ENCODE measurements at regions not wholly inside any gene's neighbourhood (a gene's known extent, or its start where the extent isn't known, plus 50 kb on each side); places are given as distances from the start of the nearest gene placed in this dataset.
"Not testable (repeated sequence)": the region's sequence is repeated elsewhere in the genome, so short reads cannot be mapped to it uniquely, and the experiment has no call there.

DNA sequence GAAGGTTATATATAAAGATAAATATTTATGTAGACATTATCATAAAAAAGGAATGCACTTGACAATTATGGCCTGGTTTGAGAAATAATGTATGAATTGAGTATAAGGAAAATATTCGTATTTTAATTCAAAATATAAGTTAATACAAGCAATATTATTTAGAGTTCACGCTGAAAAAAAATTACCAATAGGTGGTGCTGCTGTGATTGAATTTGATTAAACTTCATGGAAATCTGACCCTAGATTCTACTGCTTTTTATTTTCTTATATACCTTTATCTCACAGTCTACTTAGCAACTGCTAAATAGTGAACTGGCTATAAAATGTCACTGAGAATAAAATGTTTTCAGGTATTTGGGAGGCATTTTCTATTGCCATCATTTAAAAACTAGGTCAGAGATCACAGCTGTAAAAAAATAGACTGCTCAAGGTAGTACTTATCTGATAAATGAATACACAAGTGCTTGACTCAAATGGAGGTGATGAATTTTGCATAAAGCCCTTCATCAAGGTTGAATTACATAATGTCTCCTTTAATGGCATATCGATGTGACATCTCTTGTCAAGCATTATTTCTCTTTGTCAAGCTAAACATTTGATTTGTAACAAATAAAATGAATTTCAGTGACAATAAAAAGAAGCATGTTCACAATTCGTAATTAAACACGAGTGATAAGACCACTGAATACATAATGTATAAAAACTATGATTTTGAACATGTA, 1638.8 kb upstream of the PCDH7 start:
- no peaks in the 10 kb centered on the region for H3K9me3 ChIP-seq
- intact Hi-C loops (cut with DNase I): no loop called here
- H3K4me1 ChIP-seq: no peaks in the 10 kb centered on the region
- no peak for DNase-seq (ENCODE audit: low spot score in 2 of 2)
- TF ChIP-seq, protein P1, sequence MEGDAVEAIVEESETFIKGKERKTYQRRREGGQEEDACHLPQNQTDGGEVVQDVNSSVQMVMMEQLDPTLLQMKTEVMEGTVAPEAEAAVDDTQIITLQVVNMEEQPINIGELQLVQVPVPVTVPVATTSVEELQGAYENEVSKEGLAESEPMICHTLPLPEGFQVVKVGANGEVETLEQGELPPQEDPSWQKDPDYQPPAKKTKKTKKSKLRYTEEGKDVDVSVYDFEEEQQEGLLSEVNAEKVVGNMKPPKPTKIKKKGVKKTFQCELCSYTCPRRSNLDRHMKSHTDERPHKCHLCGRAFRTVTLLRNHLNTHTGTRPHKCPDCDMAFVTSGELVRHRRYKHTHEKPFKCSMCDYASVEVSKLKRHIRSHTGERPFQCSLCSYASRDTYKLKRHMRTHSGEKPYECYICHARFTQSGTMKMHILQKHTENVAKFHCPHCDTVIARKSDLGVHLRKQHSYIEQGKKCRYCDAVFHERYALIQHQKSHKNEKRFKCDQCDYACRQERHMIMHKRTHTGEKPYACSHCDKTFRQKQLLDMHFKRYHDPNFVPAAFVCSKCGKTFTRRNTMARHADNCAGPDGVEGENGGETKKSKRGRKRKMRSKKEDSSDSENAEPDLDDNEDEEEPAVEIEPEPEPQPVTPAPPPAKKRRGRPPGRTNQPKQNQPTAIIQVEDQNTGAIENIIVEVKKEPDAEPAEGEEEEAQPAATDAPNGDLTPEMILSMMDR (IDR thresholded peaks at IDR 0.05): no peak
- H3K4me3 ChIP-seq: no peak overlapping the region
- no peaks in the 10 kb centered on the region for H3K36me3 ChIP-seq
- no peak overlapping the region for H3K27ac ChIP-seq
- H3K27me3 ChIP-seq: no peaks in the 10 kb centered on the region

DNA sequence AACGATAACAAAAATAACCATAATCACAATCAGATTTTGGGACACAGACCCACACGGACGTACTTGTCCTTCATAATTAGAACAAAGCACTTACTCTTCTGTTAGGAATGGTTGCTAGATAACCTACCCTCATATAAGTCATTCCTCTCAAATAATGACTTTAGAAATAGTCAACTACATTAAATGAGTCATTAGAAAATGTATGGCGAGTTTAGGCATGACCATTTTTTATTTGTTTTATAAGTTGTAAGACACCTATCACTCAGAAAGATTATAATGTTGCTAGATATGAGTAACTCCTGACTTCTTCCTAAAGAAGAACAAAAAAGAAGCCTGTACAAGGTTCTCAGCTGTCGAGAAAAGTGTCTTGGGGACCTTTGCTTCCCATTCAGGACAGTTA, 1637.5 kb upstream of the PCDH7 start:
- no peak overlapping the region for H3K27ac ChIP-seq
- no peak for DNase-seq (ENCODE audit: low spot score in 2 of 2)
- intact Hi-C loops (cut with DNase I): no loop called here
- H3K9me3 ChIP-seq: no peaks in the 10 kb centered on the region
- no peak overlapping the region for H3K4me3 ChIP-seq
- H3K27me3 ChIP-seq: no peaks in the 10 kb centered on the region
- TF ChIP-seq, protein P1 (IDR thresholded peaks at IDR 0.05): no peak
- no peaks in the 10 kb centered on the region for H3K36me3 ChIP-seq
- H3K4me1 ChIP-seq: no peaks in the 10 kb centered on the region

DNA sequence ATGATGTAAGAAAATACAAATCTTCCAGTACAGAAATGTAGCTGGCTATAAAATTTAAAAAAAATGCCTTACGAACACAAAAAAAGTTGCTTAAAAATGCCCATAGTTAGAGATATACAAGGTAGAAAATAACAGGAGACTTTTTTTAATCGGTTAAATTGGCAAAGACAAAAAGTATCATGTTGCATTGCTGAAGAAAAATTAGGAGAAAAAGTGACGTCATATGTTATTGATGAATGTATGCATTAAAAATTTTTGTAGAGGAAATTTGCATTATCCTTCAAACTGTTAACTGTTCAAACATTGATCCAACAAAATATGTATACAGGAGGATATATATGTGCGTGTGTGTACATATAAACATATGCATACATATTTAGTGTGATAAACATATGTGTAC, 1634.4 kb upstream of the PCDH7 start:
- no peaks in the 10 kb centered on the region for H3K9me3 ChIP-seq
- intact Hi-C loops (cut with DNase I): no loop called here

DNA sequence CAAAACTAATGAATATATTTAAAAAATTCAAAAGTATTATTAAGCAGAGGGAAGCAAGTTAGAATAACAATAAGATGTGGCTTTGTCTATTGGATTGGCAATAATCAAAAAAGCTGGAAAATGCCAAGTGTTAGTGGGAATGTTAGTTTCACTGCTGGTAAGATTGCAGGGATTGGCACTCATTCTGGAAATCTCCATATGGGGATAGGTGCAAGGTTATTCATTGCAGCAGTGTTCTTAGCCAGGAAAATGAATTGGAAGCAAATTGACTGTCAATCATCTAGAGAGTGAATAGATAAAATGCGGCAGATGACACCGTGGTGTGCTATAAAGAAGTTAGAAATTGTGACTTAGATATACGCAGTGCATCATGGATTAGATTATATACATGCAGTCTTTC, 1615.5 kb upstream of the PCDH7 start:
- TF ChIP-seq, protein P1 (IDR thresholded peaks at IDR 0.05): no peak
- no peaks in the 10 kb centered on the region for H3K9me3 ChIP-seq
- no peak for DNase-seq (ENCODE audit: low spot score in 2 of 2)
- H3K36me3 ChIP-seq: no peaks in the 10 kb centered on the region
- intact Hi-C loops (cut with DNase I): no loop called here
- no peaks in the 10 kb centered on the region for H3K27me3 ChIP-seq
- no peaks in the 10 kb centered on the region for H3K4me1 ChIP-seq
- H3K4me3 ChIP-seq: no peak overlapping the region
- H3K27ac ChIP-seq: no peak overlapping the region

More for the DNA sequence above, 1634.4 kb upstream of the PCDH7 start:
- H3K4me3 ChIP-seq: no peak overlapping the region
- H3K27ac ChIP-seq: no peak overlapping the region
- TF ChIP-seq, protein P1 (IDR thresholded peaks at IDR 0.05): no peak
- no peak for DNase-seq (ENCODE audit: low spot score in 2 of 2)
- H3K36me3 ChIP-seq: no peaks in the 10 kb centered on the region
- H3K27me3 ChIP-seq: no peaks in the 10 kb centered on the region
- no peaks in the 10 kb centered on the region for H3K4me1 ChIP-seq

DNA sequence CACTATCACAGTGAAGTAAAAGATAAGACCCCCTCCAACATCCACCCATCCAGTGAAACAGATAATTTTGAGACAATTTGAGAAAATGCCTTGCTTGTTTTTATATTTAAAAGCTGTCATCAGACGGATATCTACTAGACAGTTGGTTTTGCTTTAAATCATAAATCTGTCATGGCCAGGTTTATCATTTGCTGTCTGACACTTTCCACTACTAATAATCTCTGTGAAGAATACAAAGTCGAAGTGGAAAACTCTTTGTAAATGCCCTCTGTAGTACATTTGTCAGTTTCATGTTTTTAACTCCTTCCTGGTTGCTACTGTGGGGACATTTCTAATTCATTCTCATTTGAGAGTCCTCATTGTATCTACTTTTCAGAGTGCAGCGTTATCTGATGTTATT, 1606.2 kb upstream of the PCDH7 start:
- no peaks in the 10 kb centered on the region for H3K27me3 ChIP-seq
- H3K4me3 ChIP-seq: no peak overlapping the region
- no peak overlapping the region for H3K27ac ChIP-seq
- intact Hi-C loops (cut with DNase I): no loop called here
- DNase-seq (ENCODE audit: low spot score in 2 of 2): no peak
- H3K9me3 ChIP-seq: no peaks in the 10 kb centered on the region
- no peaks in the 10 kb centered on the region for H3K36me3 ChIP-seq
- H3K4me1 ChIP-seq: no peaks in the 10 kb centered on the region
- TF ChIP-seq, protein P1 (IDR thresholded peaks at IDR 0.05): no peak

DNA sequence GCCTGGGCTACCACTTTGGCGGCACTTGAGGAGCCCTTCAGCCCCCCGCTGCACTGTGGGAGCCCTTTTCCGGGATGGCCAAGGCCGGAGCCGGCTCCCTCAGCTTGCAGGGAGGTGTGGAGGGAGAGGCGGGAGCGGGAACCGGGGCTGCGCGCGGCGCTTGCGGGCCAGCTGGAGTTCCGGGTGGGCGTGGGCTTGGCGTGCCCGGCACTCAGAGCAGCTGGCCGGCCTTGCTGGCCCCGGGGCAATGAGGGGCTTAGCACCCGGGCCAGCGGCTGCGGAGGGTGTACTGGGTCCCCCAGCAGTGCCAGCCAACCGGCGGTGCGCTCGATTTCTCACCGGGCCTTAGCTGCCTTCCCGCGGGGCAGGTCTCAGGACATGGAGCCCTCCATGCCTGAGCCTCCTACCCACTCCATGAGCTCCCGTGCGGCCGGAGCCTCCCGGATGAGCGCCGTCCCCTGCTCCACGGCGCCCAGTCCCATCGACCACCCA, 1602.9 kb upstream of the PCDH7 start:
- H3K27ac ChIP-seq; H3K4me1 ChIP-seq; H3K27me3 ChIP-seq; H3K4me3 ChIP-seq; DNase-seq (ENCODE audit: low spot score in 2 of 2); H3K9me3 ChIP-seq; intact Hi-C loops (cut with DNase I); H3K36me3 ChIP-seq: not testable (repeated sequence)

All from ascending aorta (tissue), 2 donors.